GM19397 (cell line): ENCODE measurements at regions not wholly inside any gene's neighbourhood (a gene's known extent, or its start where the extent isn't known, plus 50 kb on each side); places are given as distances from the start of the nearest gene placed in this dataset.
"Not testable (repeated sequence)": the region's sequence is repeated elsewhere in the genome, so short reads cannot be mapped to it uniquely, and the experiment has no call there.

Experiments
- ATAC-seq: cut with Tn5 transposase; IDR thresholded peaks from one replicate; pipeline ENCODE4 v1.9.1; 2021; ENCODE audit warnings: mild to moderate bottlenecking, moderate library complexity; ENCODE audit not compliant: unreplicated experiment

DNA sequence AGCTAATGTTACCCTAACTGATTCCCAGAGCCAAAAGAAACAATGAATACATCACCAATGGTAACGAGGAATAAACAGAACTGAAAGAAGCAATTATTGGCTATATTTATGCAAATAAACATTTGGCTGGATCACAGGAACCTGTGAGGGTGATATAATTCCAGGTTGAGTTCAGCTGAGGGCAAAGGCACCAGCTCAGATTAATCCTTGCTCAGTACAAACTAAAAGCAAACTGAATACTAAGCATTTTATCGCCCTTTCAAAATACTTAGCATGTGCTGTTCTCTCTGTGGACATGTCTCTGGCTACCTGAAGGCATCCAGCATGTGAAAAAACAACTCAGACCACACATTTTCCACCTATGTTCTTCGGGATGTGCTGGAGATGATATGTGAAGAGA is 791.7 kb downstream of the METTL4 start:
- ATAC-seq: no peak

DNA sequence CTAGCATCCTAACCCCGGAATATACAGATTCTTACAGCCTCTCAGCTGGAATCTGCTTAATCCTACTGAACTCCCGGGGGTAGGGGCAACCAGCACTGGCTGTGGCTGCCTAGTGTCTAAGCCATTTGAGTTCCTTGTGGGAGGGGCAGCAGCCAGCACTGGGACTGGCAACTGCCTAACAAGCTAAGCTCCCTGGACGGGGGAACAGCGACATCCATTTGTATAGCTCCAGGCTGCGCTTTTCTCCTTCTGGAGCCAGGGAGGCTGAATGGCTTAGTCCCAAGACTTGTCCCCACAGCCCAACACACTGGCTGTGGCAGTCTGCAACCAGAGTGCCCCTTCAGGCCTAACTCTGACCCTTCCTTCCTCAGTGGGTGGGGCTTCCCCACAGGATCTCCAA is 787.2 kb downstream of the METTL4 start:
- no peak for ATAC-seq

DNA sequence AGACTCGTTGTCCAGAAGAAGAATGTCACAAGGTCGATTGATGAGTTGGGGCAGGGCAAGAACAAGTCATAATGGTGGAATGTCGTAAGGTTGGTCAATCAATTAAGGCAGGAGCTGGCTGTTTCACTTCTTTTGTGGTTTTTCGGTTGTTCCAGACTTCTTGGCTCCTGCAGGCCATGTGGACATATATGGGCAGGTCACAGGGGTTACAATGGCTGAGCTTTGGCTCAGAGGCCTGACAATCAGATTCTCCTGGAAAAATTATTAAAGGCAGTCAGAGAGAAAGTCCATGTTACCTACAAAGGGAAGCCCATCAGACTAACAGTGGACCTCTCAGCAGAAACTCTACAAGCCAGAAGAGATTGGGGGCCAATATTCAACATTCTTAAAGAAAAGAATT is 785.3 kb downstream of the METTL4 start:
- not testable (repeated sequence) for ATAC-seq

DNA sequence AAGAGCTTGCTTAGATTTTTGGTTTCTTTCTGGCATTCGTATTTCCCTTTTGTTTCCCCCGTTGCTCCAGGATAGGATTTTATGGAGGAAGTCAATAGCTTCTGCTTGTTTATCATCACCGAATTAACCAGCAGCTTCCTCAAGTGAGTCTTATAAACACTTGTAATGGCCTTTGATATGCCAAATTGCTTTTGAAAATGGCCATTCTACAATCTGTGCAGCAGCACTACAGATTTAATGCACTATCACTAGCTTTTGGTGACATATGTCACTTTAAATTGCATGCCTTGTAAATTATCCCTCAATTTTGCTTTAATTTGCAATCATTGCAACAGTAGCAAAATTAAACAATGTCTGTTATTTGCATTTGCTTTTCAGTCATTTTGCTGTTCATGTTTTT is 774.7 kb downstream of the METTL4 start:
- no peak for ATAC-seq

DNA sequence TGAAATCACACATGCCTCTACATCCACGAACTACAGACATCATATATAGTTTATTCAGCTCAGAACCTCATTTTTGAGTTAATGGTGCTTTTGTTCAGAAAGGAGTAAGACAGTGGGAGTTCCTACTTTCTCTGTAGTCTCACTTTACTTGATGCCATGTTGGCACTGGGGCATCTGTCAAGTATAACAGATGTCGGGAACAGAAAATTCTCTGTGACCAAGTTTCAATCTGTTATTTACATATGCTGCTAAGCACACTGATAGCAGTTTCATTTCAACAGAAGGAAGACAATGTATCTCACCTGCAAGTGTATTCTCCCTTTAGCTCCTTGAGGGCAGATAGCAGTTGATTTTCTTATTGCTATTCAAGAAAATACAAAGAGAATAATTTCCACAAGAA is 774.1 kb downstream of the METTL4 start:
- no peak for ATAC-seq

DNA sequence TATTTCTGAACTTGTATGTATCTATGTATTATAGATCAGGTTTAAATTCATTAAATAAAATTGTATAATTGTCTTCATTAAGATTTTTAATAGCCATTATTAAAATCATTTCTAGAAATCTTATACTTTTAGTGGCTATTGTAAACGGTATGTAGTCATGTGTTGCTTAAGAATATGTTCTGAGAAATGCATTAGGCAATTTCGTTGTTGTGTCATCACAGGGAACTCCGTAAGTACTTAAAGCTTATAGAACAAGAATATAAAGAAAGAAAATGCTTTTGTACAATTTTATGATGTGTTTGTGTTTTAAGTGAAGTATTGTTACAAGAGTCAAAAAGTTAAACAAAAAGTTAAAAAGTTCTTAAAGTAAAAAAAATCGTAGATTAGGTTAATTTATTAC is 765.8 kb downstream of the METTL4 start:
- ATAC-seq: no peak

DNA sequence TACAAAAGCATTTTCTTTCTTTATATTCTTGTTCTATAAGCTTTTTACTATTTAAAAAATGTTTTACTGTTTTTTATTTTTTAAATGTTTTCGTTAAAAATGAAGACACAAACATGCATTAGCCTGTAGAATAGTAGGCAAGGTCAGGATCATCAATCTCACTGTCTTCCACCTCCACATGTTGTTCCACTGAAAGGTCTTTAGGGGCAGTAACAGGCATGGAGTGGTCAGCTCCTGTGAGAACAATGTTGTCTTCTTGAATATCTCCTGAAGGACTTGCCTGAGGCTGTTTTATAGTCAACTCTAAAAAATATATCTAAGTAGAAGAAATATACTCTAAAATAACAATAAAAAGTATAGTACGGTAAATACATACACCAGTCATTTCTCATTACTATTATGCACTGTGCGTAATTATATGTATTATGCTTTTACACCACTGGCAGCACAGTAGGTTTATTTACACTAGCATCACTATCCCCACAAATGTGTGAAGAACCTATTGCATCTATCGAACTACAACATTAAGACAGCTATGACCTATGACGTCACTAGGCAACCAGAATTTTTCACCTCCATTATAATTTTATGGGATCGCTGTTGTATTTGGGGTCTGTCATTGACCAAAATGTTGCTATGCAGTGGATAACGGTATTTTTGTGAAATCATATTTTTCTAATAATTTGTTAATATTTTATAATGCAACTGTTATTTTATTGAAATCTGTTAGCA is 764.3 kb downstream of the METTL4 start:
- ATAC-seq: no peak

DNA sequence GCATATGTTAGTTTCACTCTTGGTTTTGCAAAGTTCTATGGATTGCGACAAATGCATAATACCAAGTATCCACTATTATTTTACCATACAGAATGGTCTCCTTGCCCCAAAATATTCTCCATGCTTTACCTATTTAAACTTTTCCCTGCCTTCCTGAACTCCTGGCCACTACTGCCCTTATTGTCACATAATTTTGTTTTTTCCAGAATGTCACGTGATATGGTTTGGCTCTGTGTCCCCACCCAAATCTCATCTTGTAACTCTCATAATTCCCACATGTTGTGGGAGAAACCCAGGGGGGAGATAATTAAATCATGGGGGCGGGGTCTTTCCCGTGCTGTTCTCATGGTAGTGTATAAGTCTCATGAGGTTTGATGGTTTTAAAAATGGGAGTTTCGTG is 760.0 kb downstream of the METTL4 start:
- ATAC-seq: no peak

DNA sequence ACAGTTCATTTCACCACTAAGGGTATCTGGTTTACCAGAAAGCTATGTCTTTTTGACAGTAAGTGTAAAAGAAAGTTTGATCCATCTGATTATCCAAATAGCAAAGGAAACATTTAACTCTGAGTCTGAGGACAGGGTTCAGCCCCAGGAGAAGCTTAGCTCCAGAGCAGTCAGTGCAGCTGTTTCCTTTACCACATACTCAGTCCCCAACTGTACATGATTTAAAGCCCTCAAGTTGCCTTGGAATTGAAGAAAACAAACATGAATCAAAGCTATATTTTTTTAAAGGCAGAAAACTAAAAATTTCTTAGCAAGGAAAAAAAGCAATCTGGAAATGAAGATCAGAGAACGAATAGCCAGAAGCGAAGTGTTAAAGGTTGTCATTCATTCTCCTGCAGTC is 746.0 kb downstream of the METTL4 start:
- ATAC-seq: no peak

DNA sequence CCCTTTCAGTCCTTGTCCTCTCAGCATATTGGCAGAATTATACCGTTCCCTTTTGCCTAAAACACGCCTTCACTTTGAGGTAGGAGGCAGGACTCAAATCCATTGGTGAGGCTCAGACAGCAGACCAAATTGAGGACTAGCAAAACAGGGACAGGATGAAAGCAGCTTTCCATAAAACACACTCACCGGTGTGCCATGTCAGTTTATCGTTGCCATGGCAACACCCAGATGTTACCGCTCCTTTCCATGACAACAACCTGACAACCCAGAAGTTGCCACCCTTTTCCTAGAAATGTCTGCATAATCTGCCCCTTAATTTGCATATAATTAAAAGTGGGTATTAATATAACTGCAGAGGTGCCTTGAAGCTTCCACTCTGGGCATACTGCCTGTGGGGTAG is 730.4 kb downstream of the METTL4 start:
- ATAC-seq: no peak

DNA sequence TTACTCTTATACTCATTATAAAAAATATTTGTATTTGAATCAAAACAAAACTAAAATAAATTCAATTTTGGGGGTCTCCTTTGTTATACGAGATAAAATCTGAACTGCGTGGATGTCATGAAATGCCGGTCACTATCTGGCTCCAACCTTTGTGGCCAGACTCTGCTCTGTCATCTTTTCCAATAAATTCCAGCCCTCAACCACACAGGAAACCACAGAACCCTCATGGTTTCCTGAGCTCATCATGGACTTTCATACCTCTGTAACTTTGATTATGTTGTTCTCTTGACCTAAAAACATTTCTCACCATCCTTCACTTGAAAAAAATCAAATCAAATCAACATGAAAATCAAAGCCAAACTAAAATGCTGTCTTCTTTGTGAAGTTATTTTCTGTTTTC is 724.7 kb downstream of the METTL4 start:
- no peak for ATAC-seq

DNA sequence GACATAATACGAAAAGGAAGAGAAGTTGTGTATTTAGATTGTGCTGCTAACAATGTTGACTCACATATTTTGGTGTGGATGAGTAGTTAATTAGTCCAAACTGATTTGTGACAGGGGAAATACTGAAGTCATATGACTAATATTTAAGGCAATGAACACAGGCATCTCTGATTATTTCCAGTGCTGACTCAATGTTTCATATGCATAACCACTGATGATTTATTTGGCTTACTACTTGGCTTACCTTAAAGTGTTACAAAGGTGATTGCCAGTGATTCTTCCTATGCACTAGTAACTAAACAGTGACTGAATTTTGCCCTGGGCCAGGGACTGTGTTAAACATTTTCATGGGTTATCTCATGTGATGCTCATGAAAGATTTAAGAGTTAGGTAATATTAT is 722.6 kb downstream of the METTL4 start:
- ATAC-seq: no peak

DNA sequence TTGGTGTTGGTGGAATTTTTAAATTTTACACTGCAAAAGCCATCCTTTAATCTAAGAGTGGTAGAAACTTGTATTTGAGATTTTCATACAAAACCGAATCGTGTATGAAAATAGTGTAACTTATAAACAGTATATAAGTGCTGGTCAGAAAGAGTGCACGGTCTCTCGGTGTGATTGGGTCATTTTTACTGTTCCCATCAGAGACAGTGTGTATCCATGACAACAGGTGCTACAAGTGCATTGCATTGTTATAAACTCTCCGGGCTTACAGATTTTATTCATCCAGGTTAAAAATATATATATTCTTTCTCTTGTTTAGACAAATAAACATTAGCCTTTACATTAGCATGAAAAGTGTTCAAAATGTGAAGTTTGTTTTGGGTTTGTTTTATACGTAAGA is 721.9 kb downstream of the METTL4 start:
- no peak for ATAC-seq

DNA sequence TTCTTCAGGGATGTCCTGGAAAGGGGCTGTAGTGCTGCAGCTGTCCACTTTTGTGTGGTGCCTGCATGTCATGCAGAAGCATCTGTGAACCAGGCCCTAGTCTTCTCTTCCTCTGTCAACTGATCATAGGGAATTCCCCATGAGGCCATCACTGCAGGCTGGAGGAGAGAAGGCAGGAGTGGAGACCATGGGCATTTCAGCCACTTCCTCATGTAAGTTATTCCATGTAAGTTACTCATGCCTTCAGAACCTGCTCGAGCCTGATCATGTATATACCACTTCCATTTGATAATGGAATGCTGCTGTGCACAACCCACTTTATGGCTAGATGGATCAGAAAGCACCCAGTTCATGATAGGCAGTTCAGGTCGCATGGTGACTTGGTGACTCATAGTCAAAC is 714.0 kb downstream of the METTL4 start:
- ATAC-seq: not testable (repeated sequence)

DNA sequence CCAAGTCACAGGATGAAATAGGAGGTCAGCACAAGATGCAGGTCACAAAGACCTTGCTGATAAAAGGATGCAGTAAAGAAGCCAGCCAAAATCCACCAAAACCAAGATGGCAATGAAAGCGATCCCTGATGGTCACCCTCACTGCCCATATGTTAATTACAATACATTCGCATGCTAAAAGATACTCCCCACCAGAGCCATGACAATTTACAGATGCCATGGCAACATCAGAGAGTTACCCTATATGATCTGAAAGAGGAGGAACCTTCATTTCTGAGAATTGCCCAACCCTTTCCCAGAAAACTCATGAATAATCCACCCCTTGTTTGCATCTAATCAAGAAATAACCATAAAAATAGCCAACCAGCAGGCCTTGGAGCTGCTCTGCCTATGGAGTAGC is 709.8 kb downstream of the METTL4 start:
- no peak for ATAC-seq

DNA sequence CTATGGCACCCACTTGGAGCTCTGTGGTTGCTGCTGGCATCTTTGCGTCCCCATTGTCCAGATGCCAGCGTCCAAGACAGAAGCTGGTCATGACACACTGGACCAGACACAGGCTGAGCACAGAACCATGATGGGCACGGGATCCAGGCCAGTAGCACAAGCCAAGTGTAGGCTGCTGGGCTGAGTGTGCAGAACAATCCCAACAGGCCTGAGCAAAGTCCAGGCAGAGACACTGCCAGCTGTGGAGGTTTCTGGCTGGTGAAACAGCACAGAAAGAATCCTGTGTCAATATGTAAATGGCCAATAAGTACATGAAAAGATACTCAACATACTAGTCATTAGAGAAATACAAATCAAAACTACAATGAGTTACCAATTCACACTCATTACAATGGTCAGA is 705.4 kb downstream of the METTL4 start:
- no peak for ATAC-seq

DNA sequence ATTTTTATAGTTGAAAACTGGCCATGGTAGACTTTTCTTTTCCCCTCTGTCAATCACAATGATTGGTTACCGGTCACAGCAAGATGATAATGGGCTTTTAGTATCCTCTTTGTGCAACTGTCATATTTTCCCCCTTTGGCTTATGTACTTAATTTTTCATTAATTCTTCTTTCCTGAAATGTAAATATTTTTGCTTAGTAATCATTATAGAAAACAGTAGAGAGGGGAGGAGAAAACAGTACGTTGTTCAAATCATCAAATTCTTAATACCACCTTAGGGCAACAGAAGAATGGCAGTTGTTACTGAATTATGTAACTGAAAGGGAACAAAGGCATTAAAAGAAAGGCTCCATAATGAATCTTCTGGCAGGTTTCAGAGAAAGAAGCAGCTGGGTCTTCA is 699.0 kb downstream of the METTL4 start:
- ATAC-seq: no peak

DNA sequence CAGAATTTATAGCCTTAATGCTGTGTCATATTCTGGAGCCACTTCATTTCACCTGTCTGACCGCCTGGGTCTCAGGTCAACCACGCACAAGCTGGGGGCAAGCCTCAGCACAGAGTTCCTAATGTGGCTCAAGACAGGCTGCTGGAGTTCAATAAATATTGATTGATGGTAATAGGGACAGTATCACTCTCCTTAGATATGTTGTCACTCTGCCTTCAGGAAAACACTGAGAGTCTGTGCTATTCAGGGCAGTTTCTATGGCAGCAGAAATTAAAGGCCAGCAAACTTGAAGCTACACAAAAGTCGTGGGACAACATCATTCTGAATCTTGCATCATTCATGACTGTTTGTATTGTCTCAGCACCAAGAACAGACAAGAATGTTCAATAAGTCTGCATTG is 696.1 kb downstream of the METTL4 start:
- ATAC-seq: no peak

DNA sequence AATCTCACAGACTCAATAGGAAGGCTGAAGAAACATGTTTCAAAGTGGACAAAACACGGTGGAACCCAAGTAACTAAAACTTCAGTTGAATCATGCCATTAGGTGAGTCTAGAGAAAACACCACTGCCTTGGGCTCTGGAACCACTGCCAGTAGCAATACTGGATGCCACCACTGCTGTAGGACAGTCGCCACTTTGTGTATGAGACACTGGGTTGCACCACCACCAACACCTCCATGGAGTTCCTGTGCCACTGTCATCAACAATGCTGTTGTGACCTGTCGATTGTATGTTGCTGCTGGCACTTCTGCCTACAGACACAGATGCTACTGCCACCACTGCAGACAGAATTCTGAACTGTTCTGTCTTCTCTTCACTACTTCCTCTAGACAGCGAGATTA is 686.7 kb downstream of the METTL4 start:
- ATAC-seq: no peak

DNA sequence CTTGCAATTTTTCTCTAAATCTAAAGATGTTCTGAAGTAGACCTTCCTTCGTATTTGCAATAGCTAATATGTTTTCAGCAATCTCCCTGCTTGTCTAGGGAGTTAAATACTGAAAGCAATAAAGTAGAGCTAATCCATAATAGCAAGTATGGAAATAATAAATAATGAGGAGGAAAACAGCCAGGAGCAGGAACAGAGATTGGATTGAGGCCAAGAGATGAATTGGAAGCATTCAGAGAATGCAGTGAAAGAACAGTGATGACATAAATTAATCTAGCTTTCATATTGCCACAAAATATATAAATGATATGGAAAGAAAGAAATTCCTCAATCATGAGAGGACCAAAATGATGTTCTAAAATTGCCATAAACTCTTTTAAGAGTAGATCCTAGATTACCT is 679.7 kb downstream of the METTL4 start:
- no peak for ATAC-seq

DNA sequence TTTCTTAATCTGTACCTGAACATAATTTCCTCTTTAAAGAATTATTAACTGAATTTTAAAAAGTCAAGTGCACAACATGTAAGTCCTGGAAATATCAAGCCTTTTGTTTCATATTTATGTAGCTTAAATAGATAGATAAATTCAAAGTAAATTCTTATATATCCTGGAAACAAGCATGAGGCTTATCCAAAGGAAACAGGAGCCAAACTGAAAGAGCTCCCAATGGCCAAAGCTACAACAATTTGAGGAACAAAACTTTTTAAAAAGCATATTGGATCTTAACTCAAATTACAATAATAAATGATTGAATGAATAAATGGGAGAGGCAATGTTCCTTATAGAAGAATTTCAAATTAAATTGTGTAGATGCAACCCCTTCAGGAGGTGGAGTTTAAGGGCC is 679.1 kb downstream of the METTL4 start:
- no peak for ATAC-seq

DNA sequence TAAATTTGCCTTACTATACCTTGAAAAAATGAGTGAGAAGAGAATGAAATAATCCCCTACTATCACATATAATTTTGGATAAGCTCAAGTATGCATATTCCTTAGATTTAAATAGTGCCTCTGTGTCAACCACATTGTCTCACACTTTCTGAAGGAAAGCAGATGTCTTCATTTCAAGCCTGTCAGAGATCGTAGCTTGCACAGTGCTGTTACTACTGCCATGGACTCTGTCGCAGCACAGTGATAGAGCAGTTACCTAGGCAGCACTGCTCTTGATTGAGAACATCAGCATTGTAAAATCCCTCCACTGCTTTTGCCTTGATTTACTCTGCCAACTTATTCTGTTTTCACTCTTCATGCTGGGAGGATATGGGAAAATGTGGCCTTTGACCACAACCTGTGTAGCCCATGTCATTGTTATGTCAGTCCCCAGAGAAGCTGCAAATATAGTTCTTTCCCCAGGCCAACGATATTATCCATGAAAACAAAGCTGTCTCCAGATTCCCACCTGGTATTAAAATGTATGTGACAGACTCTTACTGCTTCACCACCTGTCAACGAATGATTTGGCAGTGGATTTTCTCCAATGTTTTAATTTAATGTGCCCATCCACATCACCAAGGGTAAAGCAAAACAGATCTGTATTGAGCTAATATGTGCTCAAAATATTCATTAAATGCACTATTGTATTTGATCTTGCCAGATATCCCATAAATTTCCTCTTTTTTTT is 675.7 kb downstream of the METTL4 start:
- no peak for ATAC-seq

DNA sequence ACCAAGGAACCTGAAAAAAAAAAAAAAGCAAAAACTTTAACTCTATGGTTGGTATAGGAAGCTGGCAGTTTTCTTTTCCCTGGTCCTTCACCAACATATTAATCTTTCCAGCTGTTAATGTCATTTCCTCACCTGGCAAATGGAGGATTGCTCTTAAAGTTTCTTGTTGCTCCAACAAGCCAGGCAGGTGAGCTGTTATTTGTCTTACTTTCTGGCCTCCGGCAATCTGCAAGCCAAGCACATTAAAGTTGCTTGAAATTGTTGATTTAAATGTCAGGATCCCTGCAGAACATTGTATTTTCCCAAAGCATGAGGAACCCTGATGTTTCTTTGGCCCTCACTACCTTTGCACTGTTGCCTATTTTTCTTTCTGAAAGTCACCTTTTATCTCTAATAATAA is 664.9 kb downstream of the METTL4 start:
- ATAC-seq: no peak
